ENCODE measurements at regions not wholly inside any gene's neighbourhood (a gene's known extent, or its start where the extent isn't known, plus 50 kb on each side); places are given as distances from the start of the nearest gene placed in this dataset.

GRCh38 chr2:129877795-129878775, 101.4 kb upstream of the RAB6C start:
- DNase-seq = no peak
- Histone ChIP-seq H3K9me2 (ENCODE audit: insufficient read depth) (no peaks in the 10 kb centered on the region), H4K20me1 (ENCODE audit: insufficient read depth) (no peaks in the 10 kb centered on the region), H3K27me3 (ENCODE audit: insufficient read depth, low read depth) (peaks cover 28% of the 10 kb centered on the region), H2AFZ (no peak overlapping the region), H3K36me3 (ENCODE audit: low read depth) (no peaks in the 10 kb centered on the region), H3K4me1 (replicated peaks; ENCODE audit: insufficient read depth) (no peaks in the 10 kb centered on the region), H3F3A (ENCODE audit: insufficient read depth, low read depth) (no peaks in the 10 kb centered on the region), H3K9me3 (ENCODE audit: insufficient read depth, low read depth) (no peaks in the 10 kb centered on the region), H3K4me2 (no peak overlapping the region), H3K79me2 (ENCODE audit: low read depth) (no peaks in the 10 kb centered on the region), H3K4me3 (no peak overlapping the region), H3K27ac (no peak overlapping the region)
- TF ChIP-seq EZH2 (IDR thresholded peaks at IDR 0.05; ENCODE audit: low read depth) = no peak
- TF ChIP-seq, protein P1, sequence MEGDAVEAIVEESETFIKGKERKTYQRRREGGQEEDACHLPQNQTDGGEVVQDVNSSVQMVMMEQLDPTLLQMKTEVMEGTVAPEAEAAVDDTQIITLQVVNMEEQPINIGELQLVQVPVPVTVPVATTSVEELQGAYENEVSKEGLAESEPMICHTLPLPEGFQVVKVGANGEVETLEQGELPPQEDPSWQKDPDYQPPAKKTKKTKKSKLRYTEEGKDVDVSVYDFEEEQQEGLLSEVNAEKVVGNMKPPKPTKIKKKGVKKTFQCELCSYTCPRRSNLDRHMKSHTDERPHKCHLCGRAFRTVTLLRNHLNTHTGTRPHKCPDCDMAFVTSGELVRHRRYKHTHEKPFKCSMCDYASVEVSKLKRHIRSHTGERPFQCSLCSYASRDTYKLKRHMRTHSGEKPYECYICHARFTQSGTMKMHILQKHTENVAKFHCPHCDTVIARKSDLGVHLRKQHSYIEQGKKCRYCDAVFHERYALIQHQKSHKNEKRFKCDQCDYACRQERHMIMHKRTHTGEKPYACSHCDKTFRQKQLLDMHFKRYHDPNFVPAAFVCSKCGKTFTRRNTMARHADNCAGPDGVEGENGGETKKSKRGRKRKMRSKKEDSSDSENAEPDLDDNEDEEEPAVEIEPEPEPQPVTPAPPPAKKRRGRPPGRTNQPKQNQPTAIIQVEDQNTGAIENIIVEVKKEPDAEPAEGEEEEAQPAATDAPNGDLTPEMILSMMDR (conservative IDR thresholded peaks at IDR 0.05) = no peak
- no TSS peak for BruUV-seq (replicated peaks)
- ChIA-PET POLR2A (ENCODE audit: unreplicated experiment) (no interaction called here), CTCF (no interaction called here)
- intact Hi-C loops (cut with micrococcal nuclease; ENCODE audit: unreplicated experiment) = no loop called here

DNA sequence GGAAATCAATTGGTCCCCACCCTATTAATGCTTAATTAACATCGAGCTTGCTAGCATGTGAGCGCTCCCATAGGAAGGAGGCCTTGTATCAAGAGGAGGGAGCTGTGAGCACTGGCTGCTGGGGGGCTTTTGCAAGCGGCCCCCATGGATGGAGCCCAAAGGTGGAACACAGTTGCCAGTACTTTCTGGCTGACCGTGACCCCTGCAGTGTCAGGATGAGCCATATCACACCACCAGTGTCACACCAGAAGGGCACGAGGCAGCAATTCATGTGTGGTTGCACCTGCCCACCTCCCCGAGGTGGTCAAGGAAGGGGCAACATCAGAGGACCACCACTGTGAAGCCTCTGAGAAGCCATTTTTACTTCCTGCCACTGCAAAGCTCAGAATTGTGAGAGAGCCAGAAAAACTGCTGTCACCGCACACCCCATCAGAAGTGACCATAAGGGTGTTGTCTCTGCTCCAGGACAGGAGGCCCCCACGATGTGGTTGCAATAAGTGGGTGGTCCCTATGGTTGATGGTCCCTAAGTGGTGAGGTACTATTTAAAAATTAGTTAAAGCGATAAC, 99.8 kb upstream of the RAB6C start:
- Histone ChIP-seq H3K9me2 (ENCODE audit: insufficient read depth) (no peaks in the 10 kb centered on the region), H3K27me3 (ENCODE audit: insufficient read depth, low read depth) (peaks cover 37% of the 10 kb centered on the region), H2AFZ (no peak overlapping the region), H4K20me1 (ENCODE audit: insufficient read depth) (no peaks in the 10 kb centered on the region), H3K36me3 (ENCODE audit: low read depth) (no peaks in the 10 kb centered on the region), H3K79me2 (ENCODE audit: low read depth) (no peaks in the 10 kb centered on the region), H3K4me1 (replicated peaks; ENCODE audit: insufficient read depth) (no peaks in the 10 kb centered on the region), H3K4me3 (no peak overlapping the region), H3K9me3 (ENCODE audit: insufficient read depth, low read depth) (no peaks in the 10 kb centered on the region), H3K4me2 (no peak overlapping the region), H3F3A (ENCODE audit: insufficient read depth, low read depth) (no peaks in the 10 kb centered on the region), H3K27ac (no peak overlapping the region)
- intact Hi-C loops (cut with micrococcal nuclease; ENCODE audit: unreplicated experiment) = no loop called here
- POLR2A ChIA-PET (ENCODE audit: unreplicated experiment) = no interaction called here
- TF ChIP-seq, protein P1 (conservative IDR thresholded peaks at IDR 0.05) = no peak
- TF ChIP-seq EZH2 (IDR thresholded peaks at IDR 0.05; ENCODE audit: low read depth) = no peak
- BruUV-seq (replicated peaks) = no TSS peak
- CTCF ChIA-PET = no interaction called here
- no peak for DNase-seq

DNA sequence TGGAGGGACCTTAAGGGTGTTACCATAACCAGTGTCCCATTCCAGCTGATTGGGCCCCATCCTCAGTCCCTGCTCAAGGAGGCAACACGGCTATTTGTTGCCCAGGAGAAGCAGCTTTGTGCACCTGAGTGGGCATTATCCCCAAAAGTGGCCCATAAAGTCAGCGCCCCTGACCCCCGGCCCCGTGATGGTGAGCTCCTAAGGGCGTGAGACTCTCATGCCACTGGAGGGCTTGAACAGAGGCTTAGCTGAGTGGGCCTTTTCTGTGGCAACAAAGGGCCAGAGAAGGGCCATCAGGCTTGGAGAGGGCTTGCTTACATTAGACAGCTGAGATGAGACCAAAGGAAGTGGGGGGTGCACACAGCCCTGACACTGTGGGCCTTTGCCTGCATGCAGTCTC, 99.2 kb upstream of the RAB6C start:
- Histone ChIP-seq H3K4me2 (no peak overlapping the region), H3K36me3 (ENCODE audit: low read depth) (no peaks in the 10 kb centered on the region), H3K9me3 (ENCODE audit: insufficient read depth, low read depth) (no peaks in the 10 kb centered on the region), H3K79me2 (ENCODE audit: low read depth) (no peaks in the 10 kb centered on the region), H3K9me2 (ENCODE audit: insufficient read depth) (no peaks in the 10 kb centered on the region), H2AFZ (no peak overlapping the region), H3K27me3 (ENCODE audit: insufficient read depth, low read depth) (peaks cover 37% of the 10 kb centered on the region), H4K20me1 (ENCODE audit: insufficient read depth) (no peaks in the 10 kb centered on the region), H3K27ac (no peak overlapping the region), H3K4me3 (no peak overlapping the region), H3F3A (ENCODE audit: insufficient read depth, low read depth) (no peaks in the 10 kb centered on the region), H3K4me1 (replicated peaks; ENCODE audit: insufficient read depth) (no peaks in the 10 kb centered on the region)
- ChIA-PET POLR2A (ENCODE audit: unreplicated experiment) (no interaction called here), CTCF (no interaction called here)
- BruUV-seq (replicated peaks) = no TSS peak
- intact Hi-C loops (cut with micrococcal nuclease; ENCODE audit: unreplicated experiment) = no loop called here
- TF ChIP-seq EZH2 (IDR thresholded peaks at IDR 0.05; ENCODE audit: low read depth) = no peak
- TF ChIP-seq, protein P1 (conservative IDR thresholded peaks at IDR 0.05) = no peak
- no peak for DNase-seq
